CD14-positive monocyte (primary cell): ENCODE measurements at regions not wholly inside any gene's neighbourhood (a gene's known extent, or its start where the extent isn't known, plus 50 kb on each side); places are given as distances from the start of the nearest gene placed in this dataset.

Source experiments
- DNase-seq, 3 donors: peaks; one replicate each; pipeline ENCODE4 v3.0.0-alpha.2; 2011 to 2022
- H2AFZ ChIP-seq: 2 replicates; pipeline ENCODE4 v1.6.0; 2012; ENCODE audit warnings: mild to moderate bottlenecking, low read depth, low read length, inconsistent platforms; ENCODE audit not compliant: insufficient read depth, poor library complexity, severe bottlenecking
- H3K27ac ChIP-seq, 2 donors: 1 replicate in 1 of 2; 2 replicates in 1 of 2; pipeline ENCODE4 v1.5.1; 2012 to 2013; ENCODE audit warnings: low read length in 2 of 2, control low read depth in 1 of 2, inconsistent platforms in 1 of 2, low read depth in 1 of 2, mild to moderate bottlenecking in 1 of 2
- H3K27me3 ChIP-seq, 2 donors: one replicate each; pipeline versions ENCODE4 v1.6.0 to v1.6.1; 2011 to 2013; ENCODE audit warnings: low read length in 2 of 2; ENCODE audit not compliant: control insufficient read depth in 2 of 2, insufficient read depth in 2 of 2
- H3K36me3 ChIP-seq, 2 donors: replicated peaks in 1 of 2; 1 replicate in 1 of 2; 2 replicates in 1 of 2; pipeline versions ENCODE4 v1.5.1 to v1.6.1; 2012 to 2013; ENCODE audit warnings: low read length in 2 of 2, control low read depth in 1 of 2, inconsistent platforms in 1 of 2, mild to moderate bottlenecking in 1 of 2; ENCODE audit not compliant: insufficient read depth in 2 of 2, control insufficient read depth in 1 of 2
- H3K4me1 ChIP-seq, 2 donors: 1 replicate in 1 of 2; 2 replicates in 1 of 2; pipeline versions ENCODE4 v1.5.1 to v1.6.1; 2012 to 2013; ENCODE audit warnings: low read length in 2 of 2, control low read depth in 1 of 2, inconsistent platforms in 1 of 2, mild to moderate bottlenecking in 1 of 2, moderate library complexity in 1 of 2; ENCODE audit not compliant: insufficient read depth in 2 of 2, control insufficient read depth in 1 of 2
- H3K4me2 ChIP-seq: replicated peaks from 2 replicates; pipeline ENCODE3; 2012; ENCODE audit warnings: low read length, moderate library complexity, mild to moderate bottlenecking; ENCODE audit not compliant: poor library complexity, severe bottlenecking; ENCODE audit errors: extremely low read depth
- H3K4me3 ChIP-seq, 3 experiments: fragments of 200-600 bp in 1 of 3; sonication (generic) in 1 of 3; replicated peaks in 1 of 3; 1 replicate in 2 of 3; 2 replicates in 1 of 3; pipeline ENCODE4 v1.5.1; 2011 to 2013; ENCODE audit warnings: low read length in 3 of 3, mild to moderate bottlenecking in 3 of 3, control low read depth in 2 of 3, low read depth in 2 of 3, inconsistent platforms in 1 of 3, moderate library complexity in 1 of 3
- H3K79me2 ChIP-seq: 2 replicates; pipeline ENCODE4 v1.6.0; 2012; ENCODE audit warnings: mild to moderate bottlenecking, control low read depth, inconsistent platforms, low read length, moderate library complexity; ENCODE audit not compliant: insufficient read depth
- H3K9ac ChIP-seq: 2 replicates; pipeline ENCODE4 v1.6.0; 2017; ENCODE audit warnings: low read length, mild to moderate bottlenecking; ENCODE audit not compliant: insufficient read depth, poor library complexity, severe bottlenecking
- H3K9me3 ChIP-seq, 2 donors: replicated peaks in 1 of 2; 1 replicate in 1 of 2; 2 replicates in 1 of 2; pipeline versions ENCODE4 v1.5.1 to v1.6.1; 2012 to 2013; ENCODE audit warnings: low read length in 2 of 2, control low read depth in 1 of 2; ENCODE audit not compliant: control insufficient read depth in 1 of 2, insufficient read depth in 1 of 2
- H4K20me1 ChIP-seq: 2 replicates; pipeline ENCODE4 v1.6.0; 2012; ENCODE audit warnings: mild to moderate bottlenecking, low read length, control low read depth, moderate library complexity; ENCODE audit not compliant: insufficient read depth
- H3K27ac Mint-ChIP-seq, 7 donors: one replicate each; pipeline ENCODE4 v1.8.0; 2020; ENCODE audit warnings: mild to moderate bottlenecking in 7 of 7, mixed read lengths in 7 of 7, moderate library complexity in 6 of 7, inconsistent platforms in 2 of 7
- H3K27me3 Mint-ChIP-seq, 3 donors: one replicate each; pipeline ENCODE4 v1.8.0; 2021 to 2022; ENCODE audit warnings: low read depth in 3 of 3, mild to moderate bottlenecking in 3 of 3, mixed read lengths in 3 of 3, moderate library complexity in 3 of 3, inconsistent platforms in 1 of 3
- H3K36me3 Mint-ChIP-seq, 2 donors: one replicate each; pipeline ENCODE4 v1.8.0; 2020; ENCODE audit warnings: mixed read lengths in 2 of 2, inconsistent platforms in 1 of 2, mild to moderate bottlenecking in 1 of 2
- H3K4me1 Mint-ChIP-seq: one replicate; pipeline ENCODE4 v1.8.0; 2020; ENCODE audit warnings: mild to moderate bottlenecking, mixed read lengths
- H3K4me3 Mint-ChIP-seq, 2 donors: one replicate each; pipeline ENCODE4 v1.8.0; 2020; ENCODE audit warnings: mild to moderate bottlenecking in 2 of 2, mixed read lengths in 2 of 2, moderate library complexity in 1 of 2
- H3K9me3 Mint-ChIP-seq, 7 donors: one replicate each; pipeline ENCODE4 v1.8.0; 2020 to 2022; ENCODE audit warnings: mixed read lengths in 7 of 7, mild to moderate bottlenecking in 6 of 7, moderate library complexity in 6 of 7, inconsistent platforms in 2 of 7
- CTCF ChIP-seq: fragments of 200-600 bp; IDR thresholded peaks from one replicate; pipeline ENCODE4 v1.8.0; 2022; ENCODE audit warnings: antibody characterized with exemption, mild to moderate bottlenecking
- WGBS: methylation state at CpG from one replicate; pipeline ENCODE4 v1.1.5; 2013; ENCODE audit warnings: missing lambda C conversion rate; ENCODE audit not compliant: insufficient coverage; 5-methylcytosine and 5-hydroxymethylcytosine counted together
- intact Hi-C, 2 donors: fragments of 100-400 bp; cut with micrococcal nuclease; formaldehyde crosslinking; loops; one replicate each; pipeline versions ENCODE4 v1.15.0 to v1.15.1; 2023

GRCh38 chr15:91524534-91524933, 329.0 kb upstream of the SLCO3A1 start:
- no peaks in the 10 kb centered on the region for H4K20me1 ChIP-seq
- Mint-ChIP-seq H3K36me3 (no peaks in the 10 kb centered on the region), H3K27ac (no peak overlapping the region), H3K4me3 (no peak overlapping the region), H3K4me1 (peaks cover 3% of the 10 kb centered on the region), H3K27me3 (peaks cover 0 to 2% (median 0%) of the 10 kb centered on the region in 3 donors), H3K9me3 (peaks cover 0 to 4% (median 2%) of the 10 kb centered on the region in 7 donors)
- intact Hi-C loops, result no loop called here
- H3K4me2 ChIP-seq, result no peak overlapping the region
- H3K36me3 ChIP-seq, result no peaks in the 10 kb centered on the region
- TF ChIP-seq CTCF, result no peak
- H3K79me2 ChIP-seq, result no peaks in the 10 kb centered on the region
- H2AFZ ChIP-seq, result no peak overlapping the region
- H3K9me3 ChIP-seq, result no peaks in the 10 kb centered on the region
- H3K27ac ChIP-seq, result no peak overlapping the region
- WGBS, result no CpG with 5 or more reads among the region's 2 CpGs
- no peak for DNase-seq
- no peaks in the 10 kb centered on the region for H3K4me1 ChIP-seq
- no peak overlapping the region for H3K4me3 ChIP-seq
- no peak overlapping the region for H3K9ac ChIP-seq
- H3K27me3 ChIP-seq, result no peaks in the 10 kb centered on the region

DNA sequence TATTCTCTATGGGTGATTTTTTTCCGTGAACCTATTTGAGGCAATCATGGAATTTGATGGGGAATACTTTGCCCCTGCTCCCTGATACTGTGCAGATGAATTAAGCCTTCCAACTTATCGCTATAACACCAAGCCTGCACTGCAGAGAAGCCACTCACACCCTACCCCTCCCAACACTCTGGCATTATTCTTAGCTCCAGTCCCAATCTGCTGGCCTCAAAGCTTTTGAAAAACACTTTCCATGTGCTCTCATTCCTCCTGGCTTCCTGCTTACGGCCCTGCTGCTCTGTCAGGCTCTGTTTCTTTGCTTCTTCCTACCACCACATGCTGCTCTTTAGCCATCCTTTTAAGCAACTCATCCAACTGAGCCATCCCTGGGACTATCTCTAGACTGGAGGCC, 327.8 kb upstream of the SLCO3A1 start:
- Histone ChIP-seq H3K4me2 (no peak overlapping the region), H3K36me3 (no peaks in the 10 kb centered on the region), H3K4me1 (no peaks in the 10 kb centered on the region), H3K4me3 (no peak overlapping the region), H3K9ac (no peak overlapping the region), H3K27me3 (no peaks in the 10 kb centered on the region), H2AFZ (no peak overlapping the region), H3K79me2 (no peaks in the 10 kb centered on the region), H4K20me1 (no peaks in the 10 kb centered on the region), H3K9me3 (no peaks in the 10 kb centered on the region), H3K27ac (no peak overlapping the region)
- Mint-ChIP-seq H3K4me3 (no peak overlapping the region), H3K4me1 (peaks cover 3% of the 10 kb centered on the region), H3K27ac (peak overlapping the region in 1 of 7 donors; percentile 78), H3K36me3 (no peaks in the 10 kb centered on the region), H3K9me3 (peaks cover 0 to 4% (median 2%) of the 10 kb centered on the region in 7 donors), H3K27me3 (peaks cover 0 to 2% (median 1%) of the 10 kb centered on the region in 3 donors)
- DNase-seq, result no peak
- 100% methylated on average over 2 of the region's 3 CpGs for WGBS
- TF ChIP-seq CTCF, result no peak
- intact Hi-C loops, result no loop called here
